ENCODE measurements at regions not wholly inside any gene's neighbourhood (a gene's known extent, or its start where the extent isn't known, plus 50 kb on each side); places are given as distances from the start of the nearest gene placed in this dataset.
"Not testable (repeated sequence)": the region's sequence is repeated elsewhere in the genome, so short reads cannot be mapped to it uniquely, and the experiment has no call there.

DNA sequence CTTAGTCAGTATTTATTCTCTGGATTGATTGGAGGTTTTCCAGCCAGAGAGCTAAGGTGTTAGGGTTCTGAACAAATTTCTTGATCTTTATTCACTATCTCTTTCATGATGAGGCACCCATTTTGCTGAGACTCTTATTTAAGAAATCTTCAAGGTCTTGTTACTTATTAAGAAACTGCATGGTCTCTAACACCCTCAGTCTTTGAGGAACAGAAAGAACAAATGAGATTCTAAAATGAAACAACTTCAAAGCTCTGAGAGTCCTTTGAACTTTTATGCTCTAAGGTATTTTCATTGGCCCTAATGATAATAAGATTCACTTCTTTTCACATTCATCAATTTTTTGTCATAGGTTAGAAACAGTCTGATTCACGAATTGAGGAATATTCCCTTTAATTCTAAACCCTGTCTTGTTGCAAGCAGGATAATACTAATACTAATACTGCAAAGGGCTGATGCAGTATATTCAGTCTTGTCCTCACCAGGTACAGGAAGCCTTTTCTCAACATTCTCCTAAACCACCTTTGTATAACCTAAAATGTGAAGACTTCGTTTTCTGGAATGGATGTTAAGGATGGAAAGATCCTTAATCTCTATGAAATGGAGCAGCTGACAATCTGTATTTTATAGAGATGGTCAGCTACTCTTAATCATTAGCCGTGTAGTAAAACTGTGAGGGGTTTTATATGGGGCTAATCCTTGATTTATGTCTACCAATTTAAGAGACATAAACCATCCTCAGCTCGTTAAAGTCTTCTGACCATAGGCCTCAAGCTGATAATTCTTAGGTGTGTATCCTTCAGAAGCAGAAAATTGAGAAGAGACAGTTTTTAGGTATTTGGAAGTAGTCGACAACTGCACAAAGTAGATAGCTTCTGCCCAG is 198.3 kb downstream of the OTOL1 start:
- no peak for DNase-seq

GRCh38 chr3:161695811-161696210 is 199.2 kb downstream of the OTOL1 start:
- no peak for DNase-seq

DNA sequence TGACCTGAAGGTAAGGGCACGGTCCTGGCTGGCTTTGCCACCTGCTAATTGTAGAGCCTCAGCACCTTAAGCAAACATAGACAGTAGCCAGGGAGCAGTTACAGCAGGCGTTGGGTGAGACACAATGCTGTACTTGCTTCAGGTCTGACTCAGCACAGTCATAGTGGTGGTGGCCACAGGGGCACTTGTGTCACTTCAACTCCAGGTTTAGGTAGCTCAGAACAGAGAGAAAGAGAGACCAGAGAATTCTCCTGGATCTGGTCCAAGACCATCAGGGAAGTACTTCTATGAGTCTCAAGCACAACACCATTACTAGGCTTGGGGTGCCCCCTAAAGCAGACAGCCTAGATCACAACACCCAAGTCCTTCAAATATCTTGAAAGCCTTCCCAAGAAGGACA is 204.4 kb downstream of the OTOL1 start:
- DNase-seq, result no peak

- DNase-seq, result not testable (repeated sequence)
These were observed 210.6 kb downstream of the OTOL1 start for GRCh38 chr3:161707253-161707652.

GRCh38 chr3:161713731-161714130 is 217.1 kb downstream of the OTOL1 start:
- no peak for DNase-seq

GRCh38 chr3:161731968-161732367 is 235.4 kb downstream of the OTOL1 start:
- DNase-seq, result no peak

GRCh38 chr3:161737171-161737570 is 240.6 kb downstream of the OTOL1 start:
- DNase-seq, result no peak

DNA sequence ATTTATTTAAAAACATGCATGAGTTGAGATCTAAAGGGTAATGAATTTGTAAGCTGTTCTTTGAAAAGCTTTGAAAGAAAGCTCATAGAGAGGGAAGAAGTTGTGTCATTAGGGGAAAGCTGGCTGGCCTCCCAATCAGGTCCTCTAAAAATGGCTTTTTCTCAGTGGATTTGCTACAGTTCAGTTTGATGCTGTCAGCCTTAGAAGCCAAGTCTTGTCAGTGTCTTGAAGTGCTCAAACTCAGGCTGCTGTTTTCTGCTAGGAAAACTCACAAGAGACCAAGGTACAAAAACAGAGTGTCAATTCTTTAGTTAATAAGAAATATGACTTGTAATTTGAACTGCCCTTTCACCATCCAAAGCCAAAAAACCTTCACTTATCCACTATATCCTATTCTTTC is 243.8 kb downstream of the OTOL1 start:
- DNase-seq, result no peak

- no peak for DNase-seq
These were observed 247.8 kb downstream of the OTOL1 start for GRCh38 chr3:161744366-161744765.

DNA sequence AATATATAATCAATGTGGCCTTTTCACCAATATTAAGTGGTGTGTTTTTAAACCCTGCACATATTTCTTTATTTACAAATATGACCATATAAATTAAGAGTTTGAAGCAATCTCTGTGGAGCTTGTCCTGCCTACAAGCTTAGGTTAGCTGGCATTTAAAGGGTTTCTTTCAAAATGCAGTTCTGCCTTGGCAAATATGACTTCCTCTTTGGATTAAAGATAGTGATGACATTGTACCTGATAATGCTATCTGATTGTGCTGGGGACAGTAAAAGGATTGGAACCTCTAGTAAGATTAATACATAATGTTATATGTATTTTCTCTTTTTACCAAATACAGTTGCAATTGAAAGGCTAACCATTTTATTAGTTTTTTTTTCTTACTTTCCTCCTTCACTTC is 249.1 kb downstream of the OTOL1 start:
- DNase-seq, result no peak

- no peak for DNase-seq
These were observed 251.4 kb downstream of the OTOL1 start for GRCh38 chr3:161748049-161748448.

DNA sequence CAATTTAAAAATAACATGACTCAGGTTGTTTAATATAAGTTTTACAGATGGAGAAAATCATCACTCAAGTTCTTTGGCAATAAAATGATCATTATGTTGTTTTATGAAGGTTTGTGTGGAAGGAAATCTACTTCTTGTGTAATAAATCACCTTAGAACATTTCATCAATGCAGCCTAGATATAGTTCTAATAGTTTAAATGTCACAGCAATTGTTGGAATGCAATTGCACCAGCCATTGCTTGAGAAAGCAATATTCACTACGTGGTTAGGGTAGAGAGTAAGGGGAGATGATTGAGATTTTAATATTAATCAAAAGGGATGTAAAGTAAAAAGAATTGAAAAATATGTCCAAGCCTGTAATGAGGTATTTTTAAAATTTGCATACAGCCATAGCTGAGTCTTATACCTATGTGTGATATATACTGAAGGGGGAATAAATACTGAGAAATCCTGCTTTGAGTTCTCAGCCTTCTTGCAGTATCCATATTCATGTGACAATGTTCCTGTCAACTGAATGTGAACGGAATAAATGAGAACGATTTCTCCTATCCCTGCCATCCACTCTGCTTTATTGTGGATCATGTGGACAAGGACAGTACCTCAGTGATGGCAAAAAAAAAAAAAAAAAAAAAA is 257.9 kb downstream of the OTOL1 start:
- DNase-seq, result no peak

DNA sequence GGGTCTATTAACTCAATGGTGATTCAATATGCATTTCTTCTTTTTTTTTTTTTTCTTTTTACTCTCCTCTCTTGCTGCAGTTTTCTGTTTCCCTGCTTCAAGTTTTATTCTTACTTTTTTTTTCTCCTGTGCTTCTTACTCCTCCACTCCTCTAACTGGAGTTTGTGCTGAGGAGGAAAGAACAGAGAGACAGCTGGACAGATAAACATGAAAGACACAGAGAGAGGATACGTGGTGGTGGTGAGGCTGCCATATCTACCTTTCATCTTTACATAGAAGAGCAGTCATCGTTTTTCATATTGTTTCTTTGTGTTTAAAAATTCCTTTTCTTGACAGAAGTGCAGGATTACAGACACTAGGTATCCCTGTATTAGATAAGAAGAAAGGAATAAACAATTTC is 262.8 kb downstream of the OTOL1 start:
- no peak for DNase-seq

DNA sequence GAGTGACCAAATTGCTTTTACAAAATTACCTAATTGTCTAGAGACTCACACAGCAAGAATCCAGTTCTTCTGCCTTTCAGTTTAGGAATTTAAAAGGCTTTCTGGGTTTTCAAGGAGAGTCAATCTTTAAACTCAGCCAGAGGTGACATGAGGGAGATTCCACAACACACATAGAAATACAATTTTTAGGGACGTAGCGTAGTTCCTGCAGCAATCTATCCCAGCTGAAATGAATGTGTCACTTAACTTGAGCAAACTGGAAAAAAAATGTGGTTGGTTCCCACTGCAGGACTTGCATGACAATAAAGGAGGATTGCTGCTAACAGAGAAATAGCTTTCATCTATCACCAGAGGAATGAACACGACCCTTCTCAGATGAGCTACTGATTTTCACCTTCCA is 269.7 kb downstream of the OTOL1 start:
- no peak for DNase-seq

GRCh38 chr3:161770484-161771386 is 274.1 kb downstream of the OTOL1 start:
- no peak for DNase-seq

GRCh38 chr3:161781381-161781780 is 284.8 kb downstream of the OTOL1 start:
- DNase-seq, result no peak

DNA sequence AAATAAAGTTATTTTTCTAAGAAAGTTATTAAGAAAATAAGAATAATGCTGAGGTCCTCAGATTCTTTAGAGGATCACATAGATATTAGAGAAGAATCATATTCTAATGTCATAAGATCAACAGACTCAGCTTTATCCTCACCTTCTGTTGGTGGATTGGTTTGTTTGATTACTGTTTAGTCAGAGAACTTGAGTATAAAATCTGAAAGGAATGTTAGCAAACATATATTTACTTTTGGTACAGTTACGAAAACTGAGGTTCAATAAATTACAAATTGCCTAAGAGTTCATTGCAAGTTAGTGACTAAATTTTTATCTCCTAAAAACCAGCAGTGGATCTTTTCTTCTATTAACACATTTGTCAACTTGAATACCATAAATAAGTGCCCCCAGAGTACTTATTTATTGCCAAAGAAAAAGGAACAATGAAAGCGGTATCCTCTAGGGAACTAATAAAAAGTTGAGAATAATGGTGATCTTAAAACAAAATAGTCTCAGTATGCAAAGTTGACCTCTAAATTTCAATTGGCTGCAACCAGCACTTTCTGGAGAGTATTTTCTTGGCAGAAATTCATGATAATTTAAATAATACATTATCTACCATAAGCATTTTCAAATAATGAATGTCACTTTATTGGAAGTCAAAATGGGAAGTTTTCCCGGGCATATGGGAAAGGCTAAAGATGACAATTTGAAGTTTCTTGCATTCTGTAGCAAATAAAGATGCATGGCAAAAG is 296.8 kb downstream of the OTOL1 start:
- DNase-seq, result no peak

GRCh38 chr3:161794551-161794950 is 297.9 kb downstream of the OTOL1 start:
- no peak for DNase-seq

DNA sequence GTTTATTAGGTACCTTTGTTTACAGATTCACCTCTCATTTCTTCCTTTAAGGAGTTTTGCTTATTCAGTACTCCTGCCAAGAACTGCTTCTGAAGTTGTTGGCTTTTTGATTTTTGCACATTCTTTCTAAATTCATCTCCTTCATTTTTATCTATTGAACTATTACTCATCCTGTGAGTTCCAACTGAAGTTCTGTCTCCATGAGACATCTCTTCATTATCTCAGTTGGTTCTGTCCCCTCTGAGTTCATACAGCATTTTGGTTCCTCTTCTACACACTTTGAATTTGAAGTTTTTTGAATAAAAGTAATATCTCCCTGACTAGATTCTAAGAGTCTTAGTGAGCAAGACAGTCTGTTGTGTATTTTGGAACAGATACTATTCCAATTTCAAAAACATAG is 299.7 kb downstream of the OTOL1 start:
- DNase-seq, result no peak

DNA sequence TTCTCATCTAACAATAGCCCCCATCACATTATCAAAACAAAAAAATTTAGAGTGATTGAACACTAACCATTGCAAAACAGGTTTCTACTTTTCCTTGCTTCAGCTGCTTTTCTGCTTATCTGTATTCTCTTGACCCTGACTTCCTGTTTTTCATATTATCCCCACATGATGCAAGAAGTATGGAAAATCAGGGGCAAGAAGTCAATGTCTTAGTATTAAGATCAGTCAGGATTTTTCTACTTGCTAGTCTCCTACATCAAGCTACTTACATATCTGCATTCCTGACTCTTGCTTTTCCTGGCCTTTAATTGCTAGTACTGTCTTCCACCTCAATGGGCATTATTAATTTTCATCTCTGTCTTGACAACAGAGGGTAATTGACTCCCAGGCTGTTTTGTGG is 300.2 kb downstream of the OTOL1 start:
- DNase-seq, result no peak

GRCh38 chr3:161798016-161798415 is 301.4 kb downstream of the OTOL1 start:
- DNase-seq, result no peak

DNA sequence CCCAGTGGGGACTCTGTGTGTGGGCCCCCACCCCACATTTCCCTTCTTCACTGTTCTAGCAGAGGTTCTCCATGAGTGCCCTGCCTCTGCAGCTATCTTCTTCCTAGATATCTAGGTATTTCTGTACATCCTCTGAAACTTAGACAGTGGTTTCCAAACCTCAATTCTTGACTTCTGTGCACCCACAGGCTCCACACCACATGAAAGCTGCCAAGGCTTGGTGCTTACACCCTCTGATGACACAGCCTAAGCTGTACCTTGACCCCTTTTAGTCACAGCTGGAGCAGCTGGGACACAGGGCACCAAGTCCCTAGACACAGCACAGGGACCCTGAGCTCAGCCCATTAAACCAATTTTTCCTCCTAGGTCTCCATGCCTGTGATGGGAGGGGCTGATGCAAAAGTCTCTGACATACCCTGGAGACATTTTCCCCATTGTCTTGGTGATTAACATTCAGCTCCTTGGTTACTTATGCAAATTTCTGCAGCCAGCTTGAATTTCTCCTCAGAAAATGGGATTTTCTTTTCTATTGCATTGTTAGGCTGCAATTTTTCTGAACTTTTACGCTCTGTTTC is 304.5 kb downstream of the OTOL1 start:
- DNase-seq, result no peak

Measured in NCI-H2171 (cell line).